ENCODE measurements at regions not wholly inside any gene's neighbourhood (a gene's known extent, or its start where the extent isn't known, plus 50 kb on each side); places are given as distances from the start of the nearest gene placed in this dataset.

DNA sequence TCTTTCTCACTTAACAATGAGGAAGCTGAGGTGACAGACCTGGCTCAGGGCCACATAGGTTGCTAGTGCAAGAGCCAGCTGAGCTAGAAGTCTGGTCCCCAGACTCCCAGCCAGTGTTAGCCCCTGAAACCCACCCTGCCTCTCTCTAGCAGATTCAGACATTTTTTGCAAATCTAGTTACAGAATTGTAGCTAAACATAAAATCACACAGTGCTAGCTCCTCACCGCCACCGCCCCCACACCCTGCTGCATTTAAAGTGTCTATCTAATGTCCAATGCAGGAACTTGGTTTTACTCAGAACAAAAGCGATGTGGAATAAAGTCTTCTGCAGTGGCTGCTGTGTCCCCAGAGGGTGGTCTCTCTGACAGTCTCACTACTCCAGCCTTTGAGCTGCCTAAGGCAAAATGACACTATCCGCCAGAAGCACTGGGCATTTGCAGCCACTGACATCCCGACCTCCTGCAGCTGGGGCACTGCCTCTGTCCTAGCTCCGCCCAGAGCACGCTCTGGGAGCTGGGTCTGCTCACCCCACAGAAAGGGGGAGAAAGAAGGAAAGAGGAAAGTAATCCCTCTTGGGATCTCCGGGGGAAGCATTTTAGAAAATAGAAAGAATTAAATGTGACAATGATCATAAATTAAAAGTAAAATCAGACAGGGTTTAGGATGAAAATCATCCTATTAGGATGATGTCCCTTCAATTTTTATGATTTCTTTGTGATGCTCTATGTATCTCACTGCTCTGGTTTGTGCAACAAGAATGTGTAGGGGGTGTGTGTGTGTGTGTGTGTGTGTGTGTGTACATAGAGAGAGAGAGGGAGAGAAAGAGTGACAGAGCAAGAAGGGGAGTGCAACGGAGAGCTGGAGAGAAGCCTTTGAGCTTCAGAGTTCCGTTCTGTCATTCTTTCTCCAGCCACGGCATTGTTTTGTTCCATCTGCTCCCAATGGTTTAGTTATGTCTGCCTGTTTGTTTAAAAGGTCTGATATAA is 50.5 kb upstream of the ST8SIA3 start:
- Mint-ChIP-seq H3K9me3 (no peaks in the 10 kb centered on the region), H3K27ac (no peak overlapping the region), H3K27me3 (peaks cover 25% of the 10 kb centered on the region), H3K4me3 (no peak overlapping the region), H3K4me1 (ENCODE audit: unreplicated experiment) (no peaks in the 10 kb centered on the region), H3K36me3 (no peaks in the 10 kb centered on the region)
- no peak for DNase-seq (ENCODE audit: extremely low spot score, unreplicated experiment)
- TF ChIP-seq, protein P1, sequence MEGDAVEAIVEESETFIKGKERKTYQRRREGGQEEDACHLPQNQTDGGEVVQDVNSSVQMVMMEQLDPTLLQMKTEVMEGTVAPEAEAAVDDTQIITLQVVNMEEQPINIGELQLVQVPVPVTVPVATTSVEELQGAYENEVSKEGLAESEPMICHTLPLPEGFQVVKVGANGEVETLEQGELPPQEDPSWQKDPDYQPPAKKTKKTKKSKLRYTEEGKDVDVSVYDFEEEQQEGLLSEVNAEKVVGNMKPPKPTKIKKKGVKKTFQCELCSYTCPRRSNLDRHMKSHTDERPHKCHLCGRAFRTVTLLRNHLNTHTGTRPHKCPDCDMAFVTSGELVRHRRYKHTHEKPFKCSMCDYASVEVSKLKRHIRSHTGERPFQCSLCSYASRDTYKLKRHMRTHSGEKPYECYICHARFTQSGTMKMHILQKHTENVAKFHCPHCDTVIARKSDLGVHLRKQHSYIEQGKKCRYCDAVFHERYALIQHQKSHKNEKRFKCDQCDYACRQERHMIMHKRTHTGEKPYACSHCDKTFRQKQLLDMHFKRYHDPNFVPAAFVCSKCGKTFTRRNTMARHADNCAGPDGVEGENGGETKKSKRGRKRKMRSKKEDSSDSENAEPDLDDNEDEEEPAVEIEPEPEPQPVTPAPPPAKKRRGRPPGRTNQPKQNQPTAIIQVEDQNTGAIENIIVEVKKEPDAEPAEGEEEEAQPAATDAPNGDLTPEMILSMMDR (conservative IDR thresholded peaks at IDR 0.05), result no peak

All from type B pancreatic cell (in vitro differentiated cells).